ENCODE measurements at regions not wholly inside any gene's neighbourhood (a gene's known extent, or its start where the extent isn't known, plus 50 kb on each side); places are given as distances from the start of the nearest gene placed in this dataset.
A peak's percentile ranks its signal among the peaks of the same experiment; 100 is the strongest.

- Histone ChIP-seq H3K79me2 (ENCODE audit: insufficient read depth) (no peaks in the 10 kb centered on the region), H3K9ac (no peak overlapping the region), H3K9me3 (0 out of 2 replicates have a peak, but pooled peaks cover 4% of the 10 kb centered on the region), H2AFZ (ENCODE audit: low read depth) (no peak overlapping the region), H4K20me1 (ENCODE audit: insufficient read depth) (no peaks in the 10 kb centered on the region), H3K4me1 (ENCODE audit: control insufficient read depth in 1 of 2, insufficient read depth in 2 of 2, low read depth in 1 of 2, low read length in 1 of 2) (no peaks in the 10 kb centered on the region; a peak in 1 of 4 replicates), H3K9me2 (no peaks in the 10 kb centered on the region), H3K27me3 (ENCODE audit: insufficient read depth) (no peaks in the 10 kb centered on the region), H3F3A (replicated peaks; ENCODE audit: insufficient read depth) (no peaks in the 10 kb centered on the region), H3K4me2 (no peak overlapping the region), H3K27ac (ENCODE audit: low read depth in 2 of 2, low read length in 1 of 2) (no peak overlapping the region), H3K4me3 (ENCODE audit: low read depth in 2 of 2, low read length in 1 of 2) (no peak overlapping the region), H3K36me3 (replicated peaks in 1 of 2; ENCODE audit: control insufficient read depth in 1 of 2, insufficient read depth in 2 of 2, low read length in 1 of 2) (no peaks in the 10 kb centered on the region)
- CTCF ChIA-PET, result no interaction called here
- POLR2A ChIA-PET, result interaction anchor here (0.5 kb wide), 1 partner anchor 1157 kb away, joined by 4 read pairs; no protein-coding TSS in a partner anchor
- no peak for DNase-seq
- no peak for TF ChIP-seq FOXJ3 (CRISPR knock-in tag; IDR thresholded peaks at IDR 0.05)
- TF ChIP-seq POLR2AphosphoS5 (IDR thresholded peaks at IDR 0.05; ENCODE audit: low read depth, low read length), result no peak
- TF ChIP-seq IRF3 (IDR thresholded peaks at IDR 0.05; ENCODE audit: low read depth, low read length), result no peak
- TF ChIP-seq TAF1 (IDR thresholded peaks at IDR 0.05; ENCODE audit: borderline replicate concordance, low read depth, low read length), result no peak
- no peak for TF ChIP-seq ELF1 (IDR thresholded peaks at IDR 0.05)
- no peak for TF ChIP-seq GATA2 (CRISPR knock-in tag; IDR thresholded peaks at IDR 0.05)
- TF ChIP-seq SMC3 (IDR thresholded peaks at IDR 0.05; ENCODE audit: low read depth, low read length), result no peak
- TF ChIP-seq ZBTB33 (IDR thresholded peaks at IDR 0.05; ENCODE audit: borderline replicate concordance, low read depth), result no peak
- 36% methylated on average over 3 of the region's 3 CpGs for WGBS (ENCODE audit: low lambda C conversion rate)
These were observed 113.3 kb upstream of the DIO2 start for GRCh38 chr14:80324649-80325048.

GRCh38 chr14:80323038-80323665 is 111.8 kb upstream of the DIO2 start:
- no peak overlapping the region for H3K4me3 ChIP-seq (ENCODE audit: low read depth in 2 of 2, low read length in 1 of 2)

More at GRCh38 chr14:80323038-80323665, 111.8 kb upstream of the DIO2 start:
- 28% methylated on average over 2 of the region's 2 CpGs for WGBS (ENCODE audit: low lambda C conversion rate)
- Histone ChIP-seq H3K79me2 (ENCODE audit: insufficient read depth) (no peaks in the 10 kb centered on the region), H3K4me2 (no peak overlapping the region), H3K27ac (ENCODE audit: low read depth in 2 of 2, low read length in 1 of 2) (no peak overlapping the region), H3K9me2 (no peaks in the 10 kb centered on the region), H3K36me3 (replicated peaks in 1 of 2; ENCODE audit: control insufficient read depth in 1 of 2, insufficient read depth in 2 of 2, low read length in 1 of 2) (no peaks in the 10 kb centered on the region), H4K20me1 (ENCODE audit: insufficient read depth) (no peaks in the 10 kb centered on the region), H3K9me3 (0 out of 2 replicates have a peak, but pooled peaks cover 4% of the 10 kb centered on the region), H3K9ac (no peak overlapping the region), H2AFZ (ENCODE audit: low read depth) (peak overlapping the region; percentile 9; the same call in 1 of the 2 replicates), H3K4me1 (ENCODE audit: control insufficient read depth in 1 of 2, insufficient read depth in 2 of 2, low read depth in 1 of 2, low read length in 1 of 2) (no peaks in the 10 kb centered on the region), H3K27me3 (ENCODE audit: insufficient read depth) (no peaks in the 10 kb centered on the region), H3F3A (replicated peaks; ENCODE audit: insufficient read depth) (no peaks in the 10 kb centered on the region)
- no peak for DNase-seq
- ChIA-PET CTCF (no interaction called here), POLR2A (no interaction called here)
- TF ChIP-seq ELF1 (IDR thresholded peaks at IDR 0.05) (no peak), NRF1 (IDR thresholded peaks at IDR 0.05; ENCODE audit: low read depth, low read length) (no peak), SMC3 (IDR thresholded peaks at IDR 0.05; ENCODE audit: low read depth, low read length) (no peak), RCOR1 (IDR thresholded peaks at IDR 0.05; ENCODE audit: low read length) (no peak), GABPA (IDR thresholded peaks at IDR 0.05; ENCODE audit: low read depth) (no peak), ZBTB33 (IDR thresholded peaks at IDR 0.05; ENCODE audit: borderline replicate concordance, low read depth) (no peak), NFIC (IDR thresholded peaks at IDR 0.05; ENCODE audit: borderline replicate concordance) (no peak), JUND (IDR thresholded peaks at IDR 0.05) (no peak)
